NCI-H2196 treated with DMSO at 0.1 percent for 48 hours (cell line): ENCODE measurements at regions not wholly inside any gene's neighbourhood (a gene's known extent, or its start where the extent isn't known, plus 50 kb on each side); places are given as distances from the start of the nearest gene placed in this dataset.
A peak's percentile ranks its signal among the peaks of the same experiment; 100 is the strongest.

Source experiments
- DNase-seq: peaks from one replicate; lab custom pipeline; 2025; ENCODE audit not compliant: unreplicated experiment; lab: John Stamatoyannopoulos, UW

DNA sequence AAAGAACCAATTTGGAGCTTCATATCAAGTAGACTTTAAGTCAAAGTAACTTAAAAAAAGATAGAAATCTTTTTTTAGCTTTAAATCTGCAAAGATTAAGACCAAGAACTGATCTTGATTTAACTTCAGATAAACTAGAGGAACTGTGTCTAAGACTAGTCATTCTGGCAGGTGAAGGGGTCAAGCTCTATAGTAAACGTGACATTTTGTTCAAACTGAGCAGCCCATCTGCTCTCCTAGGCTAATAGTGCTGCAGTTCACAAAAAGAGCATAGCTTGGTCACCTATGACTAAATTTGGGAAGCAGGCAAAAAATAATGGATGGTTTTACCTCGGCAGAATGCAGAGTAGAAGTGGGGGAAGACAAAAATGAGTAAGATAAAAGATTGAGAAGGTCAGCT, 168.8 kb upstream of the ALCAM start:
- DNase-seq: no peak

DNA sequence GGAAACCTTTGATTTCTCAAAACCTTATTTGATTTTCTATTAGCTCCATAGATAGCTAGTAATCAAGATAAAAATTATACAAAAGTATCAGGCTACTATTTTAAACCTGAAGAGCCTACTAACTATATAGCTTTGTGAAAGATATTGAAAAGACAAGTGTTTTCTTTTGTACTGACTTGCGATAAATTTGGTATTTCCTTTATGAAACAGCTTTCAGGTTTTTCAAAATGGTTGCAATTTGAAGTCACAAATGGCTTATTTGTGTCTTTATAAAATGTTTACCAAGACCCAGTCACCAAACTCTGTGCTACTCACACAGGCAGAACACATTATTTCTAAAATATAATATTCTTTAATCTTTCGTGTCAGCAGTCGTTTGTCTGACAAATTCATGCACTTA, 167.5 kb upstream of the ALCAM start:
- no peak for DNase-seq

DNA sequence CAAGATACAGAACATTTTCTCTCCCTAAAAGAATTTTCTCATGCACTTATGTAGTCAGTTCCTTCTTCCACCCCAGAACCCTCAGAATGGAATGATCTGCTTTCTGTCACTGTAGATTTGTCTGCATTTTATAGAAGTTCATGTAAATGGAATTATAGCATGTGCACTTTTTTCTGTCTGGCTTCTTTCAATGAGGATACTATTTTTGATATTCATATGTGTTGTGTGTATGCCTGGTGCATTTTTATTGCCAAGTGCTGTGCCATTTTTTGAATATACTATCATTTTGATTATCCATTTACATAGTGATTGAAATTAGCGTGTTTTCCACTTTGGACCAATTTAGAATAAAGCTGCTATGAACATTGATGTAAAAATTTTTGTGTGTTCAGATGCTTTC, 156.6 kb upstream of the ALCAM start:
- DNase-seq: no peak

DNA sequence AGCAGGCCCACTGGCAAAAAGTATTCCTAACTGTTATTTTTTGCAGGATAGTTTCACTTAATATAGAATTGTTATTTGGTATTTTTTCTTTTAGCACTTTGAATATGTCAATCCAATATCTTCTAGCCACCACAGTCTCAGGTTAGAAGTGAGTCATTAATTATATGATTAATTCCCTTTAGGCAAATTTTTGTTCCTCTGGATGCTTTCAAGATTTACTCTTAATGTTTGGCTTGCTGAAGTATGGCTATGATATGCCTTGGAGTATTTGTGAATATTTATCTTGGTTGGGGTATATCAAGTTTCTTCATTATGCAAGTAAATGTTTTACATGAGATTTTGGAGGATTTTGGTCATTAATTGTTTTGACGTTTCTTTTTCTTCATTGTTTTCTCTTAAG, 152.1 kb upstream of the ALCAM start:
- DNase-seq: no peak

DNA sequence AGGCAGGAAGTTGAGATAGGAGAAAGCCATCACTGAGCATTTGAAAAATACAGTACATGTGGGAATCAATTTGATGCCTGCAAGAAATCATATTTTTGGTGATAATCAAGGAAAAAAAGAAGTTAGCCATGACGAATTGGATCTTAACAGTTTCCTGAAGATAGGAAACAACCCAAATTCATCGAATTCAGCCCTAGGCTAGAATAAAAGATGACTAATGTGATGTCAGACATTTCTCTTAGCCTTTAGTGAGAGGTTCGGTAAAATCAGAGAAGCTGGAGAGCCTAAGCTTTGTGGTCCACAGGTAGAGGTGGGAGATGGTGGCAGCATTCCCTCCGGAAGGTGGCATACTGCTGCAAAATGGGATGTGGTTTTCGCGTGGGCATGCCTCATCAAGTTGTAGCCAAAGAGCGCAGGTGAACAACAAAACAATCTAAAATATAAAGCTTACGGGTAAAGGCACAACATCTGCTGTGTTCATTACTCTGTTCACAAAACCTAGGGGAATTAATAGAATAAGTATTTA, 144.1 kb upstream of the ALCAM start:
- DNase-seq: no peak

DNA sequence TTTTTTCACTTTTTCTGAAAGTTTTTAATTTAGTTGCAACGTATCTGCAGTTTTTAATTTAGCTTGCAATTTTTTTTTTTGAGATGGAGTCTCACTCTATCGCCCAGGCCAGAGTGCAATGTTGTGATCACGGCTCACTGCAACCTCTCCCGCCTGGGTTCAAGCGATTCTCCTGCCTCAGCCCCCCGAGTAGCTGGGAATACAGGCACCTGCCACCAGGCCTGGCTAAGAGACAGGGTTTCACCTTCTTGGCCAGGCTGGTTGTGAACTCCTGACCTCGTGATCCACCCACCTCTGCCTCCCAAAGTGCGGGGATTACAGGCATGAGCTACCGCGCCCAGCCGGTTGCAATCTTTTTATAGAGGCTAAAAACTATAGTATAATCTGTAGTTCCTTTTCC, 142.9 kb upstream of the ALCAM start:
- DNase-seq: no peak

DNA sequence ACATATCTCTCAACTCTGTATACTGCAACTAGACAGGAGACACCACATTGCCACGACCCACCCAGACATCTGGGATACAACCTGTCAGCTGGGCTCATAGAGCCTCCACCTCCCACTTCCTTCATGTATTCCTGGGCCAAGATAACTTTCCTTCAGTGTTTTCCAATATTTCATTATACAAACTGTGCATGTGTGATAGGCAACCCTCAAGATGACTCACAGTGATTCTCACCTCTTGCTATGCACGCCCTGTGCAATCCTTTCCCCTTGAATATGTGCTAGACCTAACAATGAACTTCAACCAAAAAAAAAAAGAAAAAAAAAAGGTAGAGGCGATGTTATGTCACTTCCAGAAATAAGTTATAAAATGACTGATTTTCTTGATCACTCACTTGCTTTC, 138.0 kb upstream of the ALCAM start:
- DNase-seq: no peak

DNA sequence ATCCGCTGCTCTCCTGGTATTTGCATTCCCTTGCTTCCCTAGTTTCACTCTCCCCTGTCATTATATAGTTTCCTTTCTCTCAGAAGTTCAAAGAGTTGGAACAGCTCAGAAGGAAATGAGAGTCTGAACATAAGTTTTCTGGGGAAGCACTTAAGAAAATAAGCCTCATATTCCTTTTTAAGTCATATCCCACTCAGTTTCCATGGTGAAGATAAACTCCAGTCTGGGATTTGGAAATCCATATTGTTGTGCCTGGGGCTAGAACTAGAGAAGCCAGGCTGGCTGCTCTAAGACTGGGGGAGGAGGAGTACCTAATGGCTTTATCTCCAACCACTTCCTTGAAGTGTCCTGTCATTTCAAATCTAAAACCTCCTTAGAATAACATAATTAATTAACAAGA, 134.2 kb upstream of the ALCAM start:
- DNase-seq: no peak

DNA sequence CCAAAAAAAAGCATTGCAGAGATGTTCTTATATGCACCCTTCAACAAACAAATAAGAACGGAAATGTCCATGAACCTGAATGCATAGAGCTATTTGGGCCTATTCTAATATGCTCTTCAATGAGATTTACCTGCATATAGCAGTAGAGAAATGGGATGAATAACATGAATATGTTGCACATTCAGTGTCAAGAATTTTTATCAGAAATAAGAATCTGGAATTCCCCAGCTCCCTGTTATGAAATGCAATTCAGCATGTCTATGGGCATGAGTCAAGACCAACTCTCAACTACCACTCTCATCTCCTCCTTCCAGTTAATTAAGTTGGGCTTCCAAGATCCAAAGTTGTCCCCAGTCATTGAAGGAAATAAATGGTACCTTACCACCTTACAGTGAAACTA, 133.7 kb upstream of the ALCAM start:
- DNase-seq: no peak

DNA sequence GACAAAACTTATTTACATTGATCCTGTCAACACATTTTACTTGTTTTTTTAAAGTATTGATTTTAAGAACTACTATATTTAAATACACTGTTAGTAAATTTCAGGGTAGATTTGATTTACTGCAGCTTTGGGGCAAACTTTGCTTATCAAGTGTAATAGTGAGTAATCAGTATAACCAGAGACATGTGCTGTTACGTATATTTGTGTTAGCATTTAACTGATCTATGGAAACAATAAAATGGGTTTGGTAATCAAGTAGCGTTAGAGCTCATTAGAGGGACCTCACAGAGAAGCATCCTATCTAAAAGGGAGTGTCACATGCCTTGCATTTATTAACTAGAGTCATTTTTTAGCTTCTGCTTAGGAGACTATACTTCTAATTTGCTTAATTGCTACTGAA, 131.5 kb upstream of the ALCAM start:
- no peak for DNase-seq

DNA sequence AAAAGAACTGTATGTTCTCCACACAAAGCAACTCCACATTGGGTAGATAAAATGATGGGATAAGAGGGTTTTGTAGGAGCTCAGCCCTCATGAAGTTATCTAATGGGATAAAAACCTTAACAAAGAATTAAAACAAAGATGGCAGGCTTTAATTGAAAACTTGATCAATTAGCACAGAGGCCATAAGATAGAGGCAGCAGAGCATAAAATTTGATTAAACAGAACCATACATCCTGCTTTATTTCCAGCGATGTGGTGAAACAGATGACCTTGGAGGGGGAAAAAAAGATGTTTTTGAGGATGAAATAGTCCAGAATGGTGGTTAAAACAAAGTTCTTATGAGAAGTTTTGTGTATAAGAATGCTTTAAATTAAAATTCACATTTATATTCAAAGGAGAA, 130.9 kb upstream of the ALCAM start:
- no peak for DNase-seq

DNA sequence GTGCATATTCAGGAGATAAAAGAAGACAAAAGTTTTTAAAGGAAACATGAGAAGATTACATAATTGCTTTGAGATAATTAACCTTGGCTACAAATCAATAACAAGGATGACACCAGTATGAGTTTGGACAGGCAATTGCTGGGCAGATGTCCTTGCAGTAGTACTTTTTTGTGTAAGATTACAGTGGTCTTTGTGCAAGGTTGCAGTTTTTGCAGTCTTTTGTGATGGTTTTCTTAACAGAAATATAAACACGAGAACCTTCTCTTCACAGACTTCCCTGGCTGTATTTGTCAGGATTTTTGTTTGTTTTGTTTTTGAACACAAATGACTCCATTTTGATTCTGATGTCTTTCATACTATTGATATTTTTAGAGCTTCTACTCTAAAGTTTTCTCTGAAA, 128.3 kb upstream of the ALCAM start:
- DNase-seq: no peak

DNA sequence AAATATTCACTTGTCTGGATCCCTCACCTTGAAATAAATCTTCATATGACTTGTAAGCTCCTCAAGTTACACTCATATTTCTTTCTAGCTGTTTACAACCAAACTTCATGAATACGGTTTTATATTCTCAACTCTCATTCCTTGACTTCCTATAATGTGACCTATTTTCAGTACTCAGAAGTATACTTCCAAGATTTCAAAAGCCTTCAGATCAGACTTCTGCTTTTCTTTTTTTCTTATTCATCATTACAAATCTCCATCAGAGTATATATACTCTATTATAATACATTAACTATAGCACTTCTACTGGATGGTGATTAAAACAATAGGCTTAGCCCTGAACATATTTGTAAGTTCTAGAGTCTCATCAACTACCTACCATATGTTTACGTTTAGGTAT, 123.6 kb upstream of the ALCAM start:
- DNase-seq: no peak

DNA sequence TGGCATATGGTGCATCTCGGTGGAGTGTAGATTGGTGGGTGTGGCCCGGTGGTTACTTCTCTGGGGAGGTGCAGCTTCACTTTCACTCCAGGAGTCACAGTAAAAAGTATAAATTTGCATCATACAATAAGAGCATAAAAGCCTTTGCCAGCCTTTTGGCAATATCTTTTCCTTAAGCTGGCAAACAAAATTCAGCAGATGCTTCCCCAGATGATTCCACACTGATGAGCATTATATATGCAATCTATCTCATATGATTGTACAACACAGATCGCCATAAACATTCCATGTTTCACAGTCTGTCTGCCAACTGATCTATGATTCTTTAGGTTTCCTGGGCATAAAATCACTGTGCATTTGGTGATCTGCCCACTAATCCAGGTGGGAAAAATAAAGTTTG, 120.2 kb upstream of the ALCAM start:
- no peak for DNase-seq

DNA sequence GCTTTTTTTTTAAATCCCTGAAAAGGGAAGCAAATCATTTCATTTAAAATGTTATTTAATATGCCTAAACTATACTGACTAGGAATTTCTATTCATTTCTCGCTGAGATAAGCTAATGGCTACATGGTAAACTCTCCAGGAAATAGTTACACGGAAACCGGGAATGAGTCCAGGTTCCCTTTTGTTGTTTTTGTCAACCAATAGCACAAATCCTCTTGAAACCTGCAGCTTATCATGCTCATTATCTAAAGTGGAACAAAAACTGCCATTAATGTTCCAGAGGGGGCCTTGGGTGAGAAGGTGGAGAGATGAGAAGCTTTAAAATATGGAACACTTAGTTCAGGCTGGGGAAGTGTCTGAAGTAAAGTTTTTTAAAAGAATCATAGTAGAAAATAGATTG, 113.5 kb upstream of the ALCAM start:
- peak; percentile 61 for DNase-seq

DNA sequence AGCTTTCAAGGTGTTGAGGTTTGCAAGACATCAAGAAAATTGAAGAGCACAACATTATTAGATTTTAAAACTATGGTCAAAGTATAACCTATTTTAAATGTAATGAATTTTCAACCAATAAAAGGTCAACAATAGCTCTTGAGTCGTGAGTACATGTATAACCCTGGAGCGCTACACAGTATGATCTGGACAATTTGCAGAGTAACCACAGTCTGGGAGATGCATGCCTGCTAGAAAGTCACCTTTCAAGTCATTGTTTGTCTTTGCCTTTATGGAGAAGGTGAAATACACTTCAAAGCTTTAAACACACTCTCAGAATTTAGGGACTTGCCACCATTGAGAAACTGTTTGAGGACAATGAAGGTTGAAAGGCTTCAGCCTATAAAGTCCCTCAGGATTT, 112.6 kb upstream of the ALCAM start:
- DNase-seq: no peak

DNA sequence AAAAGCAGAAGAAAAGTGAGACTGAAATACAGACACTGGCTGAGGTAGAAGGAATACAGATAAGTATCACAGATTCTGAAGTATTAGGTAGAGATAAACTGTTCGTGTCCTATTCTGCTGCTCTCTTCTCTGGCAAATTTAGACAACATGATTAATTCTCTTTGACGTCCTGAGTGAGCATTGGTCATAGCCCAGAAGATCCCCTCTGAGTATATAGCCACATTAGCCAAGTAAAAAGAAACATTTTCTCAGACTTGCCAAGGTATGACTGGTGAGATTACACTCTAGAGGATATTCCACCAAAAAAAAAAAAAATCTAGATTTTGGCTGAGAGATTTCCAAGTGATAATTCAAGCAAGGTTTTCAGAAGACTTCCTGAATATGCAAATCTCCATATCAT, 111.4 kb upstream of the ALCAM start:
- DNase-seq: no peak

DNA sequence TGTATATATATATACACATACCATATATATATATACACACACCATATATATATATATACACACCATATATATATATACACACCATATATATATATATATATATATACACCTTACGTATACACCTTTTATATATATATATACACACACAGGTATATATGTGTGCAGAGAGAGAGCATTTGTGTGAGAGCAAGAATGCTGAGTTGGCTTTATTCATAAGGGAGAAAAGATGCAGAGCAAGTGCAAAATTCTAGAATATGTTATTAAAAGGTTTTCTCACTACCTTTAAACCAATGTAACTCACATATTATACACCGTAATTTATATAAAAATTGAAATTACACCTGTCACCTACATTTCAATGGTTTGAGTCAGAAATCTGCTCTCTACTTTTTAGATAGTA, 107.2 kb upstream of the ALCAM start:
- DNase-seq: no peak

DNA sequence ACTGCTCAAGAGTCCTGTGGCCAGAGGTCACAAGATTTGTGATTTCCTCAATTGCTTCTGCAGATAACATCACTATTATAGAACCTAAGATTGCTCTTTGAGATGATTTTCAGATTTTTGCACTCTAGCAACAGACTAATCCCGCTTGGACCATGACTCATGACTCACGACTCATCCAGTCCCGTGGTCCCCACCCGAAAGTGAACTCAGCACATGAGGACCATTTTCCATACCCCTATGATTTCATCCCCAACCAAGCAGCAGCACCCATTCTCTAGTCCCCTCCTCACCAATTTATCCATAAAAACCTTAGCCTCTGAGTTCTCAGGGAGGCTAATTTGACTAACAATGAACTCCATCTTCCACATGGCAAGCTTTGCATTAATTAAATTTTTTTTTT, 106.3 kb upstream of the ALCAM start:
- DNase-seq: no peak

DNA sequence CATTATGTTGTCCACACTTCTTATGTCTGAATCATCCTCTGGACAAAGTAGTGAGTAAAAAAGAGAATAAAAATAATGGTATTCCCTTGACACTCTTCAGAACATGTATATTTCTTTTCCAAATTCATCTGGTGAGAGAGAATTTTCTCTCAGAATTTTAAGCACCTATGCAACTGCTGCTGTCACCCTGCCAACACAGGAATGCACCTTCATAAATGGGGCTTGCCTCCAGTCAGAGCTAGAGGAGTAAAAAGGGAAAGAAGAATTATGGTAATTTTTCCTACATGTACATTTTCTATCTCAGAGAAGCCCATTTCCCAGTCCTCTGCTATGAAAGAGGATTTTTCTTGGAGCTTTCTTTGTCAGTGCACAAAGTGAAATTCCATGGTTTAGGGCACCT, 92.2 kb upstream of the ALCAM start:
- DNase-seq: no peak

DNA sequence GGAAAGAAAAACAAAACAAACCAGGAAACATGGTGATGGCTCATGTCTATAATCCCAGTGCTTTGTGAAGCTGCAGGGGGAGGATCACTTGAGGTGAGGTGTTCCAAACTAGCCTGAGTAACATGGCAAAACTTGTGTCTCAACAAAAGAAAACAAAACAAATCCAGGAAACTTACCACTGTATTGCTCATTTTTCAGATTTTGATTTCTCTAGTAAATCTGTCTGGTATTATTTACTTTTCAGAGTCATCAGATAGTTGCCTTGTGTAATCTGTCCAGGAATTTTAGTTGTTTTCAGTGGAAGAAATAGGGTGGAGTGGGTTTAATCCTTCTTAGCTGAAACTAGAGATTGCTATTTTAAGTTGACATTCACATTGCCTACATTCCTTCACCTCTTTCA, 91.8 kb upstream of the ALCAM start:
- DNase-seq: no peak

DNA sequence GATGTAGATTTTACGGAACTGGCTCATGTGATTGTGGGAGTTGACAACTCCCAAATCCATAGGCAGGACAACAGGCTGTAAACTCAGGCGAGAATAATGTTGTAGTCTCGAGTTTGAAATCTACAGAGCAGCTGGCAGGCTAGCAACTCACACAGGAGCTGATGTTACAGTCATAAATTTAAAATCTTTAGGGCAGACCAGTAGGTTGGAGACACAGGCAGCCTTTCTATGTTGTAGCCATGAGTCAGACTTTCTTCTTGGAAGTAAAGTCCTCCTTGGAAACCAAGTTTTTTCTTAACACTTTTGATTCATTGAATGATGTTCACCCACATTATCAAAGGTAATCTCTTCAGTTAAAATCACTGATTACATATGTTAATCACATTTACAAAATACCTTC, 89.1 kb upstream of the ALCAM start:
- no peak for DNase-seq

DNA sequence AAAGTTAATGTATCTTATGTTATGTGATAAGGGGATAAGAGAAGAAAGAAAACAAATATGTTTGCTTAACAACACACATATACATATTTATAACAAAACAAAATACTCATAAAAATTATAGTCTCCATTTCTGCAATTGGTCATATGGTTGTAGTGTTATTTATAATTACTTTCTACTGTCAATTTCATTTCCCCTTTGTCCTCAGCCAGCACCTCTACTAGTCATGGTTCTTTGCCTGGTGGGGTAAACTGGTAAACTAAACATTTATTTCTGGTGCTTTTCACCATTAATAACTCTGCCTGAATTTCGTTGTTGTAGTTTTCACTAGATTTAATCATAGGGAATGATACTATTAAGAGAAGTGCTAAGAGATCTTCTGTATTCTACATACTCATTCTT, 88.0 kb upstream of the ALCAM start:
- DNase-seq: no peak

DNA sequence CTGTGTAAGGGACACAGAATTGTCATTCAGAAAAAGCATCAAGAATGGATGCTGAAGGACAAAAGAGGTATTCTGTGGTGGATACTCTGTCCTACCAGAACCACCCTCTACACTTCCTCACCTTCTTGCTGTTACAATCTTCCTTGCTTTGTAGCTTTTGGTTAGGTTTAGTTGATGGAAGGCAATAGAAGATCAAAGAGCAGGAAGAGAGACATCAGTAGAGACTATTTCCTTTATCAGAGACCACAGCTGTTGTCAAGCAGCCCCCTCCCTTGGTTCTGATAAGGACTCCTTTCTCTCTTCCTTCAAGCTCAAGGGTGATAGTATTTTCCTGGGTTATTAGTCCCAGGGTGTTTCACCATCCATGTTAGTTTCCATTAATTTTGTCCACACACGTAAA, 84.7 kb upstream of the ALCAM start:
- no peak for DNase-seq
